ENCODE measurements at regions not wholly inside any gene's neighbourhood (a gene's known extent, or its start where the extent isn't known, plus 50 kb on each side); places are given as distances from the start of the nearest gene placed in this dataset.

DNA sequence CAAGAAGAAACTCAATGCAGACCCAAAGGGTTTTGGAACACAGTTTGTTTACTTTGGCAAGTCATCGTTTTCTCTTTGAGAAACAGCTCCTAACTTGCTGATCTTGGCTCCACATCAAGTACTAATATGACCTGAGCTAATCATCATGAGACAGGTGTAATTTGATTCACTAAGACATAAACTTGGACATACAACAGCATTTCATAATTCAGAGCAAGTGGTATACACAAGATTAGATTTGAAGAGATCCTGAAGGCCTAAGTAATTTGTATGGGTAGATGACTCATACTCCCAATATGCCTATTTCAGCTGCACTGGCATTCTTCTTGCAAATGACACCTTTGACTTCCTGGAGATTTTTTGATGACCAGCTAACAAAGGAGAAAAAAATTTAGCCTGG is 1521.7 kb downstream of the RPA4 start:
- Histone ChIP-seq H3K27me3 (ENCODE audit: control insufficient read depth, insufficient read depth, low read length) (no peaks in the 10 kb centered on the region), H3K9ac (ENCODE audit: insufficient read depth, low read length) (no peak overlapping the region), H3K4me2 (ENCODE audit: extremely low read depth, insufficient read depth, low read length) (no peak overlapping the region), H3K4me3 (replicated peaks in 1 of 4; ENCODE audit: control extremely low read depth in 1 of 4, insufficient read depth in 1 of 4, low read depth in 3 of 4, low read length in 4 of 4) (no peak overlapping the region), H3K27ac (ENCODE audit: insufficient read depth, low read length) (no peak overlapping the region), H4K20me1 (ENCODE audit: control insufficient read depth, extremely low read depth, insufficient read depth, low read length) (no peaks in the 10 kb centered on the region), H2AFZ (ENCODE audit: low read length) (no peak overlapping the region), H3K79me2 (ENCODE audit: control insufficient read depth, insufficient read depth, low read length) (no peaks in the 10 kb centered on the region), H3K9me3 (ENCODE audit: control insufficient read depth, insufficient read depth, low read depth, low read length) (no peaks in the 10 kb centered on the region), H3K36me3 (ENCODE audit: control insufficient read depth, insufficient read depth, low read length) (no peaks in the 10 kb centered on the region), H3K4me1 (ENCODE audit: control insufficient read depth, extremely low read depth, insufficient read depth, low read length) (no peaks in the 10 kb centered on the region)
- peak; percentile 27 to 30 for DNase-seq (ENCODE audit: low read depth in 2 of 2)
- no peak for TF ChIP-seq EZH2 (IDR thresholded peaks at IDR 0.05; ENCODE audit: low read length, missing control alignments)
- TF ChIP-seq, protein P1, sequence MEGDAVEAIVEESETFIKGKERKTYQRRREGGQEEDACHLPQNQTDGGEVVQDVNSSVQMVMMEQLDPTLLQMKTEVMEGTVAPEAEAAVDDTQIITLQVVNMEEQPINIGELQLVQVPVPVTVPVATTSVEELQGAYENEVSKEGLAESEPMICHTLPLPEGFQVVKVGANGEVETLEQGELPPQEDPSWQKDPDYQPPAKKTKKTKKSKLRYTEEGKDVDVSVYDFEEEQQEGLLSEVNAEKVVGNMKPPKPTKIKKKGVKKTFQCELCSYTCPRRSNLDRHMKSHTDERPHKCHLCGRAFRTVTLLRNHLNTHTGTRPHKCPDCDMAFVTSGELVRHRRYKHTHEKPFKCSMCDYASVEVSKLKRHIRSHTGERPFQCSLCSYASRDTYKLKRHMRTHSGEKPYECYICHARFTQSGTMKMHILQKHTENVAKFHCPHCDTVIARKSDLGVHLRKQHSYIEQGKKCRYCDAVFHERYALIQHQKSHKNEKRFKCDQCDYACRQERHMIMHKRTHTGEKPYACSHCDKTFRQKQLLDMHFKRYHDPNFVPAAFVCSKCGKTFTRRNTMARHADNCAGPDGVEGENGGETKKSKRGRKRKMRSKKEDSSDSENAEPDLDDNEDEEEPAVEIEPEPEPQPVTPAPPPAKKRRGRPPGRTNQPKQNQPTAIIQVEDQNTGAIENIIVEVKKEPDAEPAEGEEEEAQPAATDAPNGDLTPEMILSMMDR (conservative IDR thresholded peaks at IDR 0.05 in 1 of 2, IDR thresholded peaks at IDR 0.05 in 1 of 2; ENCODE audit: low read depth in 1 of 2, low read length in 2 of 2) = no peak

DNA sequence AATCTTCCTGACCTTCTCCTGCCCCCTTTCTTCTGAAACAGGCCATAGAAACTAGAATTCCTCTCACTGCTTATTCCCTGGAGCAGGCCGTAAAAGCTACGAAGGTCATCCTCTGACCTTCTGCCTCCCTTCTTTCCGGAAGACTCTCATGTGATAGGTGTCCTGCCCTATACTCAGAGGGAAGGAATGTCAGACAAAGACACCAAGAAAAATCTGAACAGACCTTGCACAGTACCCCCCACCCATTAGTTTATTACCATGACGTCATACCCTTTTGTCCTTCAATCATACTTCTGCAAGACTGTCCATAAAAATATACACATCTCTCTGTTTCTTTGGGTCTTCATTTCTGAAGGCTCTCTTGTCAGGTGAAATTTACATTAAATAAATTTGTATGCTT is 1523.9 kb downstream of the RPA4 start:
- Histone ChIP-seq H3K9me3 (ENCODE audit: control insufficient read depth, insufficient read depth, low read depth, low read length) (no peaks in the 10 kb centered on the region), H3K27ac (ENCODE audit: insufficient read depth, low read length) (no peak overlapping the region), H4K20me1 (ENCODE audit: control insufficient read depth, extremely low read depth, insufficient read depth, low read length) (no peaks in the 10 kb centered on the region), H3K27me3 (ENCODE audit: control insufficient read depth, insufficient read depth, low read length) (no peaks in the 10 kb centered on the region), H3K79me2 (ENCODE audit: control insufficient read depth, insufficient read depth, low read length) (no peaks in the 10 kb centered on the region), H3K4me1 (ENCODE audit: control insufficient read depth, extremely low read depth, insufficient read depth, low read length) (no peaks in the 10 kb centered on the region), H3K36me3 (ENCODE audit: control insufficient read depth, insufficient read depth, low read length) (no peaks in the 10 kb centered on the region), H3K4me3 (replicated peaks in 1 of 4; ENCODE audit: control extremely low read depth in 1 of 4, insufficient read depth in 1 of 4, low read depth in 3 of 4, low read length in 4 of 4) (no peak overlapping the region), H3K4me2 (ENCODE audit: extremely low read depth, insufficient read depth, low read length) (no peak overlapping the region), H2AFZ (ENCODE audit: low read length) (no peak overlapping the region), H3K9ac (ENCODE audit: insufficient read depth, low read length) (no peak overlapping the region)
- TF ChIP-seq EZH2 (IDR thresholded peaks at IDR 0.05; ENCODE audit: low read length, missing control alignments) = no peak
- TF ChIP-seq, protein P1 (conservative IDR thresholded peaks at IDR 0.05 in 1 of 2, IDR thresholded peaks at IDR 0.05 in 1 of 2; ENCODE audit: low read depth in 1 of 2, low read length in 2 of 2) = no peak
- DNase-seq (ENCODE audit: low read depth in 2 of 2) = no peak

DNA sequence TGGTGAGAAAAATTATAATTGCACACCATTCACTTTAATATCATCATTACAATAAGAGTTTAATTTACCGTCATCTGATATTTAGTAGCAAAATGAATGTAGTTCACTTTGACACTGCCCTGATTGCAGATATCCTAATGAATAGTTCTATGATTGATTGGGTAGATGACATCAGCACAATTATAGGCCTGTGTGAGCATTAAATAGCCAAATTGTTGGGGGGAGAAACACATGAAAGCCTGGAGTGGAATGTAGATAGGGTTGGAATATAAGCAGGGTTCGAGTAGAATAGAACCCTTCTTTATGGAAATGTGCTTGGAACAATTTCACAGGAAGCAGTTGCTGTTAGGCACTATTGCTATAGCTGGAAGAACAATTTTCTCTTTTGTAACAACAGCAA is 1526.2 kb downstream of the RPA4 start:
- Histone ChIP-seq H2AFZ (ENCODE audit: low read length) (no peak overlapping the region), H3K9ac (ENCODE audit: insufficient read depth, low read length) (no peak overlapping the region), H3K36me3 (ENCODE audit: control insufficient read depth, insufficient read depth, low read length) (no peaks in the 10 kb centered on the region), H4K20me1 (ENCODE audit: control insufficient read depth, extremely low read depth, insufficient read depth, low read length) (no peaks in the 10 kb centered on the region), H3K4me3 (replicated peaks in 1 of 4; ENCODE audit: control extremely low read depth in 1 of 4, insufficient read depth in 1 of 4, low read depth in 3 of 4, low read length in 4 of 4) (no peak overlapping the region), H3K27me3 (ENCODE audit: control insufficient read depth, insufficient read depth, low read length) (no peaks in the 10 kb centered on the region), H3K27ac (ENCODE audit: insufficient read depth, low read length) (no peak overlapping the region), H3K79me2 (ENCODE audit: control insufficient read depth, insufficient read depth, low read length) (no peaks in the 10 kb centered on the region), H3K4me2 (ENCODE audit: extremely low read depth, insufficient read depth, low read length) (no peak overlapping the region), H3K9me3 (ENCODE audit: control insufficient read depth, insufficient read depth, low read depth, low read length) (no peaks in the 10 kb centered on the region), H3K4me1 (ENCODE audit: control insufficient read depth, extremely low read depth, insufficient read depth, low read length) (no peaks in the 10 kb centered on the region)
- no peak for DNase-seq (ENCODE audit: low read depth in 2 of 2)
- TF ChIP-seq, protein P1 (conservative IDR thresholded peaks at IDR 0.05 in 1 of 2, IDR thresholded peaks at IDR 0.05 in 1 of 2; ENCODE audit: low read depth in 1 of 2, low read length in 2 of 2) = no peak
- no peak for TF ChIP-seq EZH2 (IDR thresholded peaks at IDR 0.05; ENCODE audit: low read length, missing control alignments)
